ENCODE measurements at regions not wholly inside any gene's neighbourhood (a gene's known extent, or its start where the extent isn't known, plus 50 kb on each side); places are given as distances from the start of the nearest gene placed in this dataset.
A peak's percentile ranks its signal among the peaks of the same experiment; 100 is the strongest.

- DNase-seq: peak in 1 of 3 donors; percentile 37
- H3K27me3 ChIP-seq: no peaks in the 10 kb centered on the region
- H3K9me3 ChIP-seq: no peaks in the 10 kb centered on the region
- no peaks in the 10 kb centered on the region for H3K4me1 ChIP-seq
- H3K4me3 ChIP-seq: no peak overlapping the region
- TF ChIP-seq CTCF (IDR thresholded peaks at IDR 0.05) (no peak), POLR2A (IDR thresholded peaks at IDR 0.05) (no peak)
- H3K36me3 ChIP-seq: no peaks in the 10 kb centered on the region
- no peak overlapping the region for H3K27ac ChIP-seq
Observed at GRCh38 chr13:26484196-26484595, 73.3 kb upstream of the WASF3 start.

- H3K36me3 ChIP-seq: no peaks in the 10 kb centered on the region
- no peaks in the 10 kb centered on the region for H3K27me3 ChIP-seq
- no peaks in the 10 kb centered on the region for H3K9me3 ChIP-seq
- no peak overlapping the region for H3K27ac ChIP-seq
- TF ChIP-seq POLR2A (IDR thresholded peaks at IDR 0.05): no peak
- no peak for TF ChIP-seq CTCF (IDR thresholded peaks at IDR 0.05)
- no peak overlapping the region for H3K4me3 ChIP-seq
- peak in 2 of 3 donors; percentile 4 to 13 for DNase-seq
- no peaks in the 10 kb centered on the region for H3K4me1 ChIP-seq
Observed at GRCh38 chr13:26485288-26485687, 72.2 kb upstream of the WASF3 start.

GRCh38 chr13:26485786-26486185 lies 71.7 kb upstream of the WASF3 start:
- DNase-seq: peak in 2 of 3 donors; percentile 30 to 33
- no peaks in the 10 kb centered on the region for H3K27me3 ChIP-seq
- H3K27ac ChIP-seq: peak overlapping the region in 1 of 4 donors; percentile 27
- no peaks in the 10 kb centered on the region for H3K9me3 ChIP-seq
- H3K36me3 ChIP-seq: no peaks in the 10 kb centered on the region
- TF ChIP-seq CTCF (IDR thresholded peaks at IDR 0.05): no peak
- no peak for TF ChIP-seq POLR2A (IDR thresholded peaks at IDR 0.05)
- no peak overlapping the region for H3K4me3 ChIP-seq
- H3K4me1 ChIP-seq: no peaks in the 10 kb centered on the region

GRCh38 chr13:26486550-26486949 lies 70.9 kb upstream of the WASF3 start:
- Histone ChIP-seq H3K4me3 (no peak overlapping the region), H3K27ac (no peak overlapping the region), H3K9me3 (no peaks in the 10 kb centered on the region), H3K4me1 (no peaks in the 10 kb centered on the region), H3K27me3 (no peaks in the 10 kb centered on the region), H3K36me3 (no peaks in the 10 kb centered on the region)
- TF ChIP-seq CTCF (IDR thresholded peaks at IDR 0.05) (no peak), POLR2A (IDR thresholded peaks at IDR 0.05) (no peak)
- peak in 2 of 3 donors; percentile 31 to 40 for DNase-seq

- Histone ChIP-seq H3K27me3 (no peaks in the 10 kb centered on the region), H3K27ac (no peak overlapping the region), H3K36me3 (no peaks in the 10 kb centered on the region), H3K4me3 (no peak overlapping the region), H3K4me1 (no peaks in the 10 kb centered on the region), H3K9me3 (no peaks in the 10 kb centered on the region)
- TF ChIP-seq CTCF (IDR thresholded peaks at IDR 0.05): no peak
- no peak for TF ChIP-seq POLR2A (IDR thresholded peaks at IDR 0.05)
- peak in 1 of 3 donors; percentile 21 for DNase-seq
Observed at GRCh38 chr13:26487781-26488180, 69.7 kb upstream of the WASF3 start.
